ENCODE measurements at regions not wholly inside any gene's neighbourhood (a gene's known extent, or its start where the extent isn't known, plus 50 kb on each side); places are given as distances from the start of the nearest gene placed in this dataset.

- Histone ChIP-seq H3K27ac (ENCODE audit: low read depth, low read length) (no peak overlapping the region), H3K4me1 (ENCODE audit: control insufficient read depth, insufficient read depth, low read length) (no peaks in the 10 kb centered on the region), H3K27me3 (ENCODE audit: control insufficient read depth, insufficient read depth, low read length) (no peaks in the 10 kb centered on the region), H3K4me3 (ENCODE audit: low read length) (no peak overlapping the region), H3K9ac (ENCODE audit: low read length) (no peak overlapping the region), H3K36me3 (ENCODE audit: control insufficient read depth, insufficient read depth, low read length) (no peaks in the 10 kb centered on the region)
These were observed 465.2 kb upstream of the MAN1A1 start for GRCh38 chr6:119814609-119815400.

- no peaks in the 10 kb centered on the region for H3K27me3 ChIP-seq (ENCODE audit: control insufficient read depth, insufficient read depth, low read length)
- H3K36me3 ChIP-seq (ENCODE audit: control insufficient read depth, insufficient read depth, low read length) = no peaks in the 10 kb centered on the region
- no peak overlapping the region for H3K9ac ChIP-seq (ENCODE audit: low read length)
- no peak overlapping the region for H3K4me3 ChIP-seq (ENCODE audit: low read length)
- H3K4me1 ChIP-seq (ENCODE audit: control insufficient read depth, insufficient read depth, low read length) = no peaks in the 10 kb centered on the region
- H3K27ac ChIP-seq (ENCODE audit: low read depth, low read length) = no peak overlapping the region
These were observed 452.9 kb upstream of the MAN1A1 start for GRCh38 chr6:119802464-119802863.

GRCh38 chr6:119801056-119801455 is 451.5 kb upstream of the MAN1A1 start:
- no peak overlapping the region for H3K9ac ChIP-seq (ENCODE audit: low read length)
- H3K36me3 ChIP-seq (ENCODE audit: control insufficient read depth, insufficient read depth, low read length) = no peaks in the 10 kb centered on the region
- no peak overlapping the region for H3K27ac ChIP-seq (ENCODE audit: low read depth, low read length)
- no peaks in the 10 kb centered on the region for H3K27me3 ChIP-seq (ENCODE audit: control insufficient read depth, insufficient read depth, low read length)
- H3K4me3 ChIP-seq (ENCODE audit: low read length) = no peak overlapping the region
- H3K4me1 ChIP-seq (ENCODE audit: control insufficient read depth, insufficient read depth, low read length) = no peaks in the 10 kb centered on the region

GRCh38 chr6:119800526-119800925 is 451.0 kb upstream of the MAN1A1 start:
- Histone ChIP-seq H3K4me1 (ENCODE audit: control insufficient read depth, insufficient read depth, low read length) (no peaks in the 10 kb centered on the region), H3K4me3 (ENCODE audit: low read length) (no peak overlapping the region), H3K27ac (ENCODE audit: low read depth, low read length) (no peak overlapping the region), H3K36me3 (ENCODE audit: control insufficient read depth, insufficient read depth, low read length) (no peaks in the 10 kb centered on the region), H3K9ac (ENCODE audit: low read length) (no peak overlapping the region), H3K27me3 (ENCODE audit: control insufficient read depth, insufficient read depth, low read length) (no peaks in the 10 kb centered on the region)

- H3K36me3 ChIP-seq (ENCODE audit: control insufficient read depth, insufficient read depth, low read length) = no peaks in the 10 kb centered on the region
- H3K4me1 ChIP-seq (ENCODE audit: control insufficient read depth, insufficient read depth, low read length) = no peaks in the 10 kb centered on the region
- H3K27ac ChIP-seq (ENCODE audit: low read depth, low read length) = no peak overlapping the region
- no peaks in the 10 kb centered on the region for H3K27me3 ChIP-seq (ENCODE audit: control insufficient read depth, insufficient read depth, low read length)
- H3K4me3 ChIP-seq (ENCODE audit: low read length) = no peak overlapping the region
- no peak overlapping the region for H3K9ac ChIP-seq (ENCODE audit: low read length)
These were observed 450.3 kb upstream of the MAN1A1 start for GRCh38 chr6:119799596-119800509.

GRCh38 chr6:119791736-119792135 is 442.2 kb upstream of the MAN1A1 start:
- H3K4me1 ChIP-seq (ENCODE audit: control insufficient read depth, insufficient read depth, low read length) = no peaks in the 10 kb centered on the region
- no peak overlapping the region for H3K9ac ChIP-seq (ENCODE audit: low read length)
- H3K36me3 ChIP-seq (ENCODE audit: control insufficient read depth, insufficient read depth, low read length) = no peaks in the 10 kb centered on the region
- H3K4me3 ChIP-seq (ENCODE audit: low read length) = no peak overlapping the region
- no peaks in the 10 kb centered on the region for H3K27me3 ChIP-seq (ENCODE audit: control insufficient read depth, insufficient read depth, low read length)
- H3K27ac ChIP-seq (ENCODE audit: low read depth, low read length) = no peak overlapping the region

GRCh38 chr6:119781365-119781764 is 431.8 kb upstream of the MAN1A1 start:
- Histone ChIP-seq H3K4me3 (ENCODE audit: low read length) (no peak overlapping the region), H3K9ac (ENCODE audit: low read length) (no peak overlapping the region), H3K27ac (ENCODE audit: low read depth, low read length) (no peak overlapping the region), H3K36me3 (ENCODE audit: control insufficient read depth, insufficient read depth, low read length) (no peaks in the 10 kb centered on the region), H3K4me1 (ENCODE audit: control insufficient read depth, insufficient read depth, low read length) (no peaks in the 10 kb centered on the region), H3K27me3 (ENCODE audit: control insufficient read depth, insufficient read depth, low read length) (no peaks in the 10 kb centered on the region)

GRCh38 chr6:119768201-119768600 is 418.6 kb upstream of the MAN1A1 start:
- Histone ChIP-seq H3K27me3 (ENCODE audit: control insufficient read depth, insufficient read depth, low read length) (no peaks in the 10 kb centered on the region), H3K36me3 (ENCODE audit: control insufficient read depth, insufficient read depth, low read length) (no peaks in the 10 kb centered on the region), H3K9ac (ENCODE audit: low read length) (no peak overlapping the region), H3K4me3 (ENCODE audit: low read length) (no peak overlapping the region), H3K4me1 (ENCODE audit: control insufficient read depth, insufficient read depth, low read length) (no peaks in the 10 kb centered on the region), H3K27ac (ENCODE audit: low read depth, low read length) (no peak overlapping the region)

- H3K36me3 ChIP-seq (ENCODE audit: control insufficient read depth, insufficient read depth, low read length) = no peaks in the 10 kb centered on the region
- no peaks in the 10 kb centered on the region for H3K4me1 ChIP-seq (ENCODE audit: control insufficient read depth, insufficient read depth, low read length)
- H3K9ac ChIP-seq (ENCODE audit: low read length) = no peak overlapping the region
- no peaks in the 10 kb centered on the region for H3K27me3 ChIP-seq (ENCODE audit: control insufficient read depth, insufficient read depth, low read length)
- no peak overlapping the region for H3K4me3 ChIP-seq (ENCODE audit: low read length)
- H3K27ac ChIP-seq (ENCODE audit: low read depth, low read length) = no peak overlapping the region
These were observed 415.5 kb upstream of the MAN1A1 start for GRCh38 chr6:119764927-119765681.

- Histone ChIP-seq H3K4me1 (ENCODE audit: control insufficient read depth, insufficient read depth, low read length) (no peaks in the 10 kb centered on the region), H3K36me3 (ENCODE audit: control insufficient read depth, insufficient read depth, low read length) (no peaks in the 10 kb centered on the region), H3K9ac (ENCODE audit: low read length) (no peak overlapping the region), H3K27me3 (ENCODE audit: control insufficient read depth, insufficient read depth, low read length) (no peaks in the 10 kb centered on the region), H3K4me3 (ENCODE audit: low read length) (no peak overlapping the region), H3K27ac (ENCODE audit: low read depth, low read length) (no peak overlapping the region)
These were observed 410.5 kb upstream of the MAN1A1 start for GRCh38 chr6:119760046-119760445.

- Histone ChIP-seq H3K4me1 (ENCODE audit: control insufficient read depth, insufficient read depth, low read length) (no peaks in the 10 kb centered on the region), H3K27ac (ENCODE audit: low read depth, low read length) (no peak overlapping the region), H3K27me3 (ENCODE audit: control insufficient read depth, insufficient read depth, low read length) (no peaks in the 10 kb centered on the region), H3K9ac (ENCODE audit: low read length) (no peak overlapping the region), H3K4me3 (ENCODE audit: low read length) (no peak overlapping the region), H3K36me3 (ENCODE audit: control insufficient read depth, insufficient read depth, low read length) (no peaks in the 10 kb centered on the region)
These were observed 408.8 kb upstream of the MAN1A1 start for GRCh38 chr6:119758385-119758784.

- Histone ChIP-seq H3K36me3 (ENCODE audit: control insufficient read depth, insufficient read depth, low read length) (no peaks in the 10 kb centered on the region), H3K4me1 (ENCODE audit: control insufficient read depth, insufficient read depth, low read length) (no peaks in the 10 kb centered on the region), H3K9ac (ENCODE audit: low read length) (no peak overlapping the region), H3K27me3 (ENCODE audit: control insufficient read depth, insufficient read depth, low read length) (no peaks in the 10 kb centered on the region), H3K27ac (ENCODE audit: low read depth, low read length) (no peak overlapping the region), H3K4me3 (ENCODE audit: low read length) (no peak overlapping the region)
These were observed 407.9 kb upstream of the MAN1A1 start for GRCh38 chr6:119757467-119757866.

All from rectal smooth muscle tissue (tissue), 1 donor.